Heart left ventricle (tissue), 16 donors: ENCODE measurements at regions not wholly inside any gene's neighbourhood (a gene's known extent, or its start where the extent isn't known, plus 50 kb on each side); places are given as distances from the start of the nearest gene placed in this dataset.

Experiments
- ATAC-seq, 4 donors: fragments of 200-7000 bp; cut with Tn5 transposase; one replicate each; pipeline ENCODE4 v1.9.1; 2020 to 2022; ENCODE audit warnings: moderate library complexity in 4 of 4, mild to moderate bottlenecking in 3 of 4, moderate number of reproducible peaks in 1 of 4
- DNase-seq, 5 donors: peaks; one replicate each; pipeline ENCODE4 v3.0.0-alpha.2; 2020
- H3K27ac ChIP-seq, 12 donors: fragments of 200-600 bp; sonication (generic) in 4 of 12; one replicate each; pipeline versions ENCODE4 v1.5.0 to v1.8.0; 2016 to 2022; ENCODE audit warnings: mild to moderate bottlenecking in 2 of 12
- H3K27me3 ChIP-seq, 9 donors: fragments of 200-600 bp; sonication (generic) in 2 of 9; one replicate each; pipeline versions ENCODE4 v1.5.1 to v1.8.0; 2016 to 2022; ENCODE audit warnings: mild to moderate bottlenecking in 3 of 9
- H3K36me3 ChIP-seq, 9 donors: fragments of 200-600 bp; sonication (generic) in 2 of 9; one replicate each; pipeline versions ENCODE4 v1.5.0 to v1.8.0; 2018 to 2022; ENCODE audit warnings: mild to moderate bottlenecking in 2 of 9
- H3K4me1 ChIP-seq, 12 donors: fragments of 200-600 bp; sonication (generic) in 4 of 12; one replicate each; pipeline versions ENCODE4 v1.5.0 to v1.8.0; 2016 to 2022; ENCODE audit warnings: mild to moderate bottlenecking in 3 of 12
- H3K4me3 ChIP-seq, 12 donors: fragments of 200-600 bp; sonication (generic) in 4 of 12; one replicate each; pipeline versions ENCODE4 v1.5.0 to v1.8.0; 2017 to 2022; ENCODE audit warnings: mild to moderate bottlenecking in 9 of 12, moderate library complexity in 4 of 12
- H3K9me3 ChIP-seq, 12 donors: fragments of 200-600 bp; sonication (generic) in 4 of 12; one replicate each; pipeline versions ENCODE4 v1.5.0 to v1.8.0; 2016 to 2022; ENCODE audit warnings: mild to moderate bottlenecking in 1 of 12
- CTCF ChIP-seq, 12 donors: fragments of 200-600 bp; sonication (generic) in 4 of 12; IDR thresholded peaks; one replicate each; pipeline versions ENCODE4 v1.5.0 to v1.8.0; 2018 to 2022; ENCODE audit warnings: antibody characterized with exemption in 12 of 12, mild to moderate bottlenecking in 5 of 12
- POLR2A ChIP-seq, 2 donors: fragments of 450-650 bp; IDR thresholded peaks; one replicate each; pipeline ENCODE4 v1.6.1; 2017; ENCODE audit warnings: antibody characterized with exemption in 2 of 2, mild to moderate bottlenecking in 2 of 2, moderate library complexity in 2 of 2
- WGBS, 4 donors: extraction: QIAGEN DNeasy Blood & Tissue Kit in 2 of 4; methylation state at CpG; one replicate each; pipeline versions ENCODE4 v1.1.5 to v1.1.7; 2013 to 2018; 5-methylcytosine and 5-hydroxymethylcytosine counted together
- intact Hi-C, 10 donors: fragments of 100-400 bp; cut with DNase I; formaldehyde crosslinking; loops; one replicate each; pipeline versions ENCODE4 v1.11.1 to v1.14.2; 2022
- donor health status: ischemic (EF 13 %, LVEDD 7.1; RV severe dilation, severe dysfunction).
- donor health status: healthy with polysubstance abuse.
- donor health status: DM: no; HTN: yes; CAD: no.
- donor health status: DM: no; HTN: no; CAD: no.
- donor health status: ischemic (EF 25% LVEDD 6.9; RV normal size, moderate dysfunction).
- donor health status: ischemic (EF 25% LVEDD 5.7; RV mildly dilated, moderate dysfunction).
- donor health status: healthy.
- donor health status: DM: yes; HTN: yes; CAD: no.
- donor health status: ischemic (EF 35%, LVEDD 5.7; RV mildly dilated, moderate dysfunction).
- donor health status: nonischemic (EF 11% LVEDD 7.7; RV severe dilation, severe dysfunction).
- donor health status: DM: yes; HTN: yes; CAD: no.
- donor health status: PGD.
- donor health status: ischemic (EF 29% LVEDD 5.4; RV normal size, mild dysfunction).
- donor health status: nonischemic (EF 23%, LVEDD 6.1; RV moderate dilation, normal function).

- ATAC-seq (no peak), DNase-seq (no peak)
- 67 to 73% (median 70%) methylated on average over 3 of the region's 3 CpGs for WGBS, 4 donors
- no peaks in the 10 kb centered on the region for H3K4me1 ChIP-seq
- no peaks in the 10 kb centered on the region for H3K27me3 ChIP-seq
- TF ChIP-seq CTCF (IDR thresholded peaks at IDR 0.05) (no peak), POLR2A (IDR thresholded peaks at IDR 0.05) (no peak)
- no peak overlapping the region for H3K27ac ChIP-seq
- H3K9me3 ChIP-seq: peaks cover 0 to 9% (median 0%) of the 10 kb centered on the region in 12 donors
- H3K36me3 ChIP-seq: no peaks in the 10 kb centered on the region
- H3K4me3 ChIP-seq: no peak overlapping the region
- intact Hi-C loops: no loop called here
Observed at GRCh38 chr6:130593948-130594347, 228.1 kb downstream of the TMEM200A start.

GRCh38 chr6:130598021-130598989, 228.9 kb upstream of the SMLR1 start:
- Histone ChIP-seq H3K36me3 (no peaks in the 10 kb centered on the region), H3K4me3 (no peak overlapping the region), H3K27me3 (no peaks in the 10 kb centered on the region), H3K27ac (no peak overlapping the region), H3K4me1 (no peaks in the 10 kb centered on the region), H3K9me3 (no peaks in the 10 kb centered on the region)
- 53 to 60% (median 56%) methylated on average over 2 of the region's 2 CpGs for WGBS, 4 donors
- DNase-seq (no peak), ATAC-seq (no peak)
- TF ChIP-seq POLR2A (IDR thresholded peaks at IDR 0.05): no peak
- TF ChIP-seq CTCF (IDR thresholded peaks at IDR 0.05): no peak
- intact Hi-C loops: no loop called here

- TF ChIP-seq POLR2A (IDR thresholded peaks at IDR 0.05): no peak
- TF ChIP-seq CTCF (IDR thresholded peaks at IDR 0.05): no peak
- WGBS, 4 donors: 89 to 94% (median 92%) methylated on average over 2 of the region's 2 CpGs
- no peak for ATAC-seq
Observed at GRCh38 chr6:130600880-130601341, 226.3 kb upstream of the SMLR1 start.

GRCh38 chr6:130602151-130602770, 224.9 kb upstream of the SMLR1 start:
- intact Hi-C loops: no loop called here
- ATAC-seq: no peak

More at GRCh38 chr6:130600880-130601341, 226.3 kb upstream of the SMLR1 start:
- no peaks in the 10 kb centered on the region for H3K27me3 ChIP-seq
- no peak for DNase-seq
- H3K27ac ChIP-seq: no peak overlapping the region
- H3K4me1 ChIP-seq: peaks cover 0 to 4% (median 0%) of the 10 kb centered on the region in 12 donors
- no peaks in the 10 kb centered on the region for H3K36me3 ChIP-seq
- H3K9me3 ChIP-seq: no peaks in the 10 kb centered on the region
- H3K4me3 ChIP-seq: no peak overlapping the region
- intact Hi-C loops: no loop called here

More at GRCh38 chr6:130602151-130602770, 224.9 kb upstream of the SMLR1 start:
- 63 to 74% (median 69%) methylated on average over 8 of the region's 8 CpGs for WGBS, 4 donors
- H3K36me3 ChIP-seq: no peaks in the 10 kb centered on the region
- H3K4me3 ChIP-seq: no peak overlapping the region
- no peaks in the 10 kb centered on the region for H3K9me3 ChIP-seq
- no peaks in the 10 kb centered on the region for H3K27me3 ChIP-seq
- DNase-seq: no peak
- H3K4me1 ChIP-seq: peaks cover 0 to 4% (median 0%) of the 10 kb centered on the region in 12 donors
- H3K27ac ChIP-seq: no peak overlapping the region
- no peak for TF ChIP-seq POLR2A (IDR thresholded peaks at IDR 0.05)
- TF ChIP-seq CTCF (IDR thresholded peaks at IDR 0.05): no peak
